ENCODE measurements at regions not wholly inside any gene's neighbourhood (a gene's known extent, or its start where the extent isn't known, plus 50 kb on each side); places are given as distances from the start of the nearest gene placed in this dataset.
"Not testable (repeated sequence)": the region's sequence is repeated elsewhere in the genome, so short reads cannot be mapped to it uniquely, and the experiment has no call there.

- POLR2A ChIA-PET, result no interaction called here
Measured at GRCh38 chr3:16075647-16076046, 98.8 kb upstream of the GALNT15 start.

DNA sequence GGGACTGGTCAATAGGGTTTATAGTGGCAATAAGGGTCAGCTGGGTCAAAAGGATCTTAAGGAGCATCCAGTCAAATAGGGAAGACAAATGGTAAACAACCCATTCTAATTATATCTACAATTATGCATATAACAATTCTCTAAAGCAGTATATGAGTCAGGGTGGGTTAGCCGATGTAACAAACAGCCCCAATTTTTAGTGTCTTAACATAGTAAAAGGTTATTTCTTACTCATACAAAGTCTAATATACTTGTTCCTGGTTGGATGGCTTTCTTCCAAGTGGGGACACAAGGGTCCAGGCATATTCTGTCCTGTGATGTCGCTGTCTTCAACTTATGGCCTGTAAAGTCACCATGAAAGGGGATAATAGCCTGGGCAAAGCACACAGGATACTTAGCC is 97.9 kb upstream of the GALNT15 start:
- Histone ChIP-seq H3K36me3 (replicated peaks in 1 of 2; ENCODE audit: control extremely low read depth in 1 of 2, control insufficient read depth in 1 of 2, extremely low read depth in 1 of 2, insufficient read depth in 2 of 2, low read length in 1 of 2) (no peaks in the 10 kb centered on the region), H3K4me1 (ENCODE audit: control insufficient read depth in 2 of 2, insufficient read depth in 2 of 2, low read length in 2 of 2) (no peaks in the 10 kb centered on the region), H3K9ac (ENCODE audit: low read length) (no peak overlapping the region), H3K27me3 (replicated peaks in 1 of 4; ENCODE audit: control extremely low read depth in 1 of 4, control insufficient read depth in 3 of 4, insufficient read depth in 4 of 4, low read length in 3 of 4) (no peaks in the 10 kb centered on the region), H2AFZ (ENCODE audit: insufficient read depth, low read depth, low read length, poor library complexity, severe bottlenecking) (no peak overlapping the region), H3K79me2 (ENCODE audit: control insufficient read depth, insufficient read depth, low read length) (no peaks in the 10 kb centered on the region), H3K27ac (ENCODE audit: low read length in 2 of 2) (no peak overlapping the region), H3K9me3 (ENCODE audit: control extremely low read depth in 1 of 3, control insufficient read depth in 2 of 3, insufficient read depth in 1 of 3, low read length in 2 of 3) (peaks cover 6 to 11% (median 9%) of the 10 kb centered on the region in 3 donors), H3K4me3 (ENCODE audit: control extremely low read depth in 1 of 5, extremely low read depth in 1 of 5, insufficient read depth in 1 of 5, low read depth in 2 of 5, low read length in 4 of 5) (no peak overlapping the region), H3K4me2 (replicated peaks; ENCODE audit: low read depth, low read length, poor library complexity, severe bottlenecking) (no peak overlapping the region), H4K20me1 (ENCODE audit: control insufficient read depth, insufficient read depth, low read length, poor library complexity, severe bottlenecking) (no peaks in the 10 kb centered on the region)
- Mint-ChIP-seq H3K4me3 (no peak overlapping the region), H3K27me3 (no peaks in the 10 kb centered on the region), H3K4me1 (no peaks in the 10 kb centered on the region), H3K9me3 (ENCODE audit: insufficient read depth) (peaks cover 16% of the 10 kb centered on the region), H3K27ac (no peak overlapping the region)
- WGBS (ENCODE audit: insufficient coverage), result 89% methylated on average over 1 of the region's 2 CpGs
- DNase-seq (no peak), ATAC-seq (ENCODE audit: low read depth) (no peak)
- intact Hi-C loops (cut with micrococcal nuclease), result no loop called here
- ChIA-PET CTCF (no interaction called here), POLR2A (no interaction called here)
- TF ChIP-seq EZH2 (IDR thresholded peaks at IDR 0.05; ENCODE audit: borderline replicate concordance, insufficient read depth, low read depth, low read length, poor library complexity, severe bottlenecking) (no peak), CTCF (IDR thresholded peaks at IDR 0.05) (no peak)

More at GRCh38 chr3:16075647-16076046, 98.8 kb upstream of the GALNT15 start:
- H3K4me1 Mint-ChIP-seq, result no peaks in the 10 kb centered on the region
- H3K9me3 Mint-ChIP-seq (ENCODE audit: insufficient read depth), result peaks cover 12% of the 10 kb centered on the region
- H3K79me2 ChIP-seq (ENCODE audit: control insufficient read depth, insufficient read depth, low read length), result no peaks in the 10 kb centered on the region
- CTCF ChIA-PET, result interaction anchor here (0.7 kb wide), 1 partner anchor 1083 kb away, joined by 3 read pairs; no protein-coding TSS in a partner anchor
- H3K4me3 ChIP-seq (ENCODE audit: control extremely low read depth in 1 of 5, extremely low read depth in 1 of 5, insufficient read depth in 1 of 5, low read depth in 2 of 5, low read length in 4 of 5), result no peak overlapping the region
- no peaks in the 10 kb centered on the region for H3K27me3 Mint-ChIP-seq
- intact Hi-C loops (cut with micrococcal nuclease), result no loop called here
- no peak overlapping the region for H3K4me3 Mint-ChIP-seq
- H4K20me1 ChIP-seq (ENCODE audit: control insufficient read depth, insufficient read depth, low read length, poor library complexity, severe bottlenecking), result no peaks in the 10 kb centered on the region
- H3K27ac ChIP-seq (ENCODE audit: low read length in 2 of 2), result no peak overlapping the region
- no peak overlapping the region for H3K9ac ChIP-seq (ENCODE audit: low read length)
- DNase-seq, result no peak
- TF ChIP-seq EZH2 (IDR thresholded peaks at IDR 0.05; ENCODE audit: borderline replicate concordance, insufficient read depth, low read depth, low read length, poor library complexity, severe bottlenecking) (no peak), CTCF (IDR thresholded peaks at IDR 0.05) (no peak)
- H3K4me2 ChIP-seq (replicated peaks; ENCODE audit: low read depth, low read length, poor library complexity, severe bottlenecking), result no peak overlapping the region
- no peaks in the 10 kb centered on the region for H3K27me3 ChIP-seq (replicated peaks in 1 of 4; ENCODE audit: control extremely low read depth in 1 of 4, control insufficient read depth in 3 of 4, insufficient read depth in 4 of 4, low read length in 3 of 4)
- H3K9me3 ChIP-seq (ENCODE audit: control extremely low read depth in 1 of 3, control insufficient read depth in 2 of 3, insufficient read depth in 1 of 3, low read length in 2 of 3), result peaks cover 6 to 13% (median 8%) of the 10 kb centered on the region in 3 donors
- H3K27ac Mint-ChIP-seq, result no peak overlapping the region
- H3K4me1 ChIP-seq (ENCODE audit: control insufficient read depth in 2 of 2, insufficient read depth in 2 of 2, low read length in 2 of 2), result no peaks in the 10 kb centered on the region
- no peaks in the 10 kb centered on the region for H3K36me3 ChIP-seq (replicated peaks in 1 of 2; ENCODE audit: control extremely low read depth in 1 of 2, control insufficient read depth in 1 of 2, extremely low read depth in 1 of 2, insufficient read depth in 2 of 2, low read length in 1 of 2)
- no peak overlapping the region for H2AFZ ChIP-seq (ENCODE audit: insufficient read depth, low read depth, low read length, poor library complexity, severe bottlenecking)
- ATAC-seq (ENCODE audit: low read depth), result no peak
- WGBS (ENCODE audit: insufficient coverage), result 94% methylated on average over 2 of the region's 4 CpGs

GRCh38 chr3:16077146-16077545 is 97.3 kb upstream of the GALNT15 start:
- intact Hi-C loops (cut with micrococcal nuclease); H3K4me3 Mint-ChIP-seq; POLR2A ChIA-PET; H3K27ac ChIP-seq (ENCODE audit: low read length in 2 of 2); DNase-seq; H3K27ac Mint-ChIP-seq; H3K27me3 ChIP-seq (replicated peaks in 1 of 4; ENCODE audit: control extremely low read depth in 1 of 4, control insufficient read depth in 3 of 4, insufficient read depth in 4 of 4, low read length in 3 of 4); H3K4me1 ChIP-seq (ENCODE audit: control insufficient read depth in 2 of 2, insufficient read depth in 2 of 2, low read length in 2 of 2); H2AFZ ChIP-seq (ENCODE audit: insufficient read depth, low read depth, low read length, poor library complexity, severe bottlenecking); CTCF ChIA-PET; H3K36me3 ChIP-seq (replicated peaks in 1 of 2; ENCODE audit: control extremely low read depth in 1 of 2, control insufficient read depth in 1 of 2, extremely low read depth in 1 of 2, insufficient read depth in 2 of 2, low read length in 1 of 2); H4K20me1 ChIP-seq (ENCODE audit: control insufficient read depth, insufficient read depth, low read length, poor library complexity, severe bottlenecking); H3K9ac ChIP-seq (ENCODE audit: low read length); H3K4me1 Mint-ChIP-seq; H3K4me2 ChIP-seq (replicated peaks; ENCODE audit: low read depth, low read length, poor library complexity, severe bottlenecking); H3K27me3 Mint-ChIP-seq; ATAC-seq (ENCODE audit: low read depth); H3K79me2 ChIP-seq (ENCODE audit: control insufficient read depth, insufficient read depth, low read length); H3K4me3 ChIP-seq (ENCODE audit: control extremely low read depth in 1 of 5, extremely low read depth in 1 of 5, insufficient read depth in 1 of 5, low read depth in 2 of 5, low read length in 4 of 5): not testable (repeated sequence)
- peaks cover 14% of the 10 kb centered on the region for H3K9me3 Mint-ChIP-seq (ENCODE audit: insufficient read depth)
- peaks cover 6 to 14% (median 13%) of the 10 kb centered on the region in 3 donors for H3K9me3 ChIP-seq (ENCODE audit: control extremely low read depth in 1 of 3, control insufficient read depth in 2 of 3, insufficient read depth in 1 of 3, low read length in 2 of 3)
- WGBS (ENCODE audit: insufficient coverage), result 97% methylated on average over 2 of the region's 5 CpGs
